Uterus (tissue), 3 donors: ENCODE measurements at regions not wholly inside any gene's neighbourhood (a gene's known extent, or its start where the extent isn't known, plus 50 kb on each side); places are given as distances from the start of the nearest gene placed in this dataset.

Experiments used
- DNase-seq, 2 donors: peaks; one replicate each; pipeline ENCODE4 v3.0.0-alpha.2; 2019 to 2020
- H3K27ac ChIP-seq, 2 donors: fragments of 200-600 bp; sonication (generic); 1 replicate in 1 of 2; 2 replicates in 1 of 2; pipeline ENCODE4 v1.5.1; 2016 to 2018
- H3K27me3 ChIP-seq, 2 donors: fragments of 200-600 bp; sonication (generic); one replicate each; pipeline ENCODE4 v1.5.1; 2018 to 2019; ENCODE audit warnings: control low read depth in 1 of 2
- H3K36me3 ChIP-seq, 2 donors: fragments of 200-600 bp; sonication (generic); one replicate each; pipeline ENCODE4 v1.5.1; 2019; ENCODE audit warnings: control low read depth in 1 of 2
- H3K4me1 ChIP-seq, 2 donors: fragments of 200-600 bp; sonication (generic); one replicate each; pipeline ENCODE4 v1.5.1; 2018 to 2019; ENCODE audit warnings: control low read depth in 1 of 2
- H3K4me3 ChIP-seq, 2 donors: fragments of 200-600 bp; sonication (generic); 1 replicate in 1 of 2; 2 replicates in 1 of 2; pipeline ENCODE4 v1.5.1; 2018 to 2019; ENCODE audit warnings: mild to moderate bottlenecking in 1 of 2
- H3K9me3 ChIP-seq, 2 donors: fragments of 200-600 bp; sonication (generic); one replicate each; pipeline ENCODE4 v1.5.1; 2019; ENCODE audit warnings: control low read depth in 1 of 2
- CTCF ChIP-seq, 4 experiments: fragments of 200-600 bp in 2 of 4; fragments of 450-650 bp in 2 of 4; sonication (generic) in 2 of 4; IDR thresholded peaks; one replicate each; pipeline ENCODE4 v1.5.1; 2016 to 2019; ENCODE audit warnings: antibody characterized with exemption in 4 of 4, mild to moderate bottlenecking in 2 of 4, moderate library complexity in 1 of 4
- POLR2A ChIP-seq, 2 donors: fragments of 450-650 bp; IDR thresholded peaks; one replicate each; pipeline ENCODE4 v1.6.1; 2016; ENCODE audit warnings: antibody characterized with exemption in 2 of 2, mild to moderate bottlenecking in 1 of 2, moderate library complexity in 1 of 2
- intact Hi-C: fragments of 100-400 bp; cut with DNase I; formaldehyde crosslinking; loops from one replicate; pipeline ENCODE4 v1.15.1; 2023; ENCODE audit warnings: low total_unique reads
- donor health status: DM: yes; HTN: yes; CAD: no.

- H3K36me3 ChIP-seq: no peaks in the 10 kb centered on the region
- no peaks in the 10 kb centered on the region for H3K27me3 ChIP-seq
- H3K4me3 ChIP-seq: no peak overlapping the region
- TF ChIP-seq CTCF (IDR thresholded peaks at IDR 0.05) (no peak), POLR2A (IDR thresholded peaks at IDR 0.05) (no peak)
- intact Hi-C loops: no loop called here
- no peaks in the 10 kb centered on the region for H3K9me3 ChIP-seq
- no peak for DNase-seq
- H3K4me1 ChIP-seq: no peaks in the 10 kb centered on the region
- no peak overlapping the region for H3K27ac ChIP-seq
These were observed 134.0 kb upstream of the CPSF6 start for GRCh38 chr12:69105101-69105962.

- Histone ChIP-seq H3K36me3 (no peaks in the 10 kb centered on the region), H3K4me3 (no peak overlapping the region), H3K4me1 (no peaks in the 10 kb centered on the region), H3K27ac (no peak overlapping the region), H3K9me3 (no peaks in the 10 kb centered on the region), H3K27me3 (no peaks in the 10 kb centered on the region)
- TF ChIP-seq POLR2A (IDR thresholded peaks at IDR 0.05): no peak
- DNase-seq: no peak
- intact Hi-C loops: no loop called here
These were observed 132.8 kb upstream of the CPSF6 start for GRCh38 chr12:69106482-69107118.

GRCh38 chr12:69107541-69107940, 131.8 kb upstream of the CPSF6 start:
- H3K9me3 ChIP-seq: no peaks in the 10 kb centered on the region
- no peak for TF ChIP-seq CTCF (IDR thresholded peaks at IDR 0.05)
- no peak for TF ChIP-seq POLR2A (IDR thresholded peaks at IDR 0.05)
- intact Hi-C loops: no loop called here
- no peaks in the 10 kb centered on the region for H3K27me3 ChIP-seq
- H3K4me1 ChIP-seq: no peaks in the 10 kb centered on the region
- no peaks in the 10 kb centered on the region for H3K36me3 ChIP-seq
- no peak overlapping the region for H3K27ac ChIP-seq
- DNase-seq: no peak
- no peak overlapping the region for H3K4me3 ChIP-seq

- DNase-seq: no peak
- Histone ChIP-seq H3K27me3 (no peaks in the 10 kb centered on the region), H3K36me3 (no peaks in the 10 kb centered on the region), H3K27ac (no peak overlapping the region), H3K4me3 (no peak overlapping the region), H3K4me1 (no peaks in the 10 kb centered on the region), H3K9me3 (no peaks in the 10 kb centered on the region)
- intact Hi-C loops: no loop called here
- TF ChIP-seq POLR2A (IDR thresholded peaks at IDR 0.05) (no peak), CTCF (IDR thresholded peaks at IDR 0.05) (no peak)
These were observed 131.3 kb upstream of the CPSF6 start for GRCh38 chr12:69108037-69108436.

GRCh38 chr12:69112616-69113015, 126.8 kb upstream of the CPSF6 start:
- Histone ChIP-seq H3K27ac (no peak overlapping the region), H3K4me1 (no peaks in the 10 kb centered on the region), H3K9me3 (no peaks in the 10 kb centered on the region), H3K27me3 (no peaks in the 10 kb centered on the region), H3K4me3 (no peak overlapping the region), H3K36me3 (no peaks in the 10 kb centered on the region)
- DNase-seq: no peak
- no peak for TF ChIP-seq POLR2A (IDR thresholded peaks at IDR 0.05)
- TF ChIP-seq CTCF (IDR thresholded peaks at IDR 0.05): no peak
- intact Hi-C loops: no loop called here
